Left renal pelvis (tissue), 4 donors: ENCODE measurements at regions not wholly inside any gene's neighbourhood (a gene's known extent, or its start where the extent isn't known, plus 50 kb on each side); places are given as distances from the start of the nearest gene placed in this dataset.

Experiments used
- DNase-seq, 4 donors: peaks; one replicate each; pipeline ENCODE4 v3.0.0-alpha.2; 2013; ENCODE audit warnings: low read depth in 4 of 4, low spot score in 3 of 4

GRCh38 chr9:116051528-116051927 lies 102.1 kb upstream of the PAPPA start:
- DNase-seq, result no peak

- DNase-seq, result no peak
Measured at GRCh38 chr9:116055536-116055935, 98.1 kb upstream of the PAPPA start.

- no peak for DNase-seq
Measured at GRCh38 chr9:116057371-116057770, 96.2 kb upstream of the PAPPA start.

GRCh38 chr9:116058421-116058820 lies 95.2 kb upstream of the PAPPA start:
- no peak for DNase-seq

- no peak for DNase-seq
Measured at GRCh38 chr9:116059466-116059865, 94.1 kb upstream of the PAPPA start.

- no peak for DNase-seq
Measured at GRCh38 chr9:116060631-116061030, 93.0 kb upstream of the PAPPA start.

- DNase-seq, result no peak
Measured at GRCh38 chr9:116061546-116062205, 91.9 kb upstream of the PAPPA start.

- DNase-seq, result no peak
Measured at GRCh38 chr9:116062206-116062550, 91.4 kb upstream of the PAPPA start.

GRCh38 chr9:116064970-116065369 lies 88.6 kb upstream of the PAPPA start:
- no peak for DNase-seq

GRCh38 chr9:116066221-116066620 lies 87.4 kb upstream of the PAPPA start:
- DNase-seq, result no peak

GRCh38 chr9:116067566-116067965 lies 86.0 kb upstream of the PAPPA start:
- DNase-seq, result no peak

GRCh38 chr9:116070256-116070914 lies 83.2 kb upstream of the PAPPA start:
- no peak for DNase-seq

- no peak for DNase-seq
Measured at GRCh38 chr9:116072046-116072445, 81.5 kb upstream of the PAPPA start.

- no peak for DNase-seq
Measured at GRCh38 chr9:116073826-116074225, 79.8 kb upstream of the PAPPA start.

GRCh38 chr9:116074658-116075057 lies 78.9 kb upstream of the PAPPA start:
- DNase-seq, result no peak

- DNase-seq, result no peak
Measured at GRCh38 chr9:116075191-116075590, 78.4 kb upstream of the PAPPA start.

- DNase-seq, result no peak
Measured at GRCh38 chr9:116078640-116079039, 75.0 kb upstream of the PAPPA start.

- no peak for DNase-seq
Measured at GRCh38 chr9:116080561-116080960, 73.0 kb upstream of the PAPPA start.

- DNase-seq, result no peak
Measured at GRCh38 chr9:116081435-116082115, 72.0 kb upstream of the PAPPA start.

- DNase-seq, result no peak
Measured at GRCh38 chr9:116083837-116084236, 69.8 kb upstream of the PAPPA start.

GRCh38 chr9:116084497-116084896 lies 69.1 kb upstream of the PAPPA start:
- no peak for DNase-seq

GRCh38 chr9:116087246-116087645 lies 66.3 kb upstream of the PAPPA start:
- no peak for DNase-seq
